ENCODE measurements at regions not wholly inside any gene's neighbourhood (a gene's known extent, or its start where the extent isn't known, plus 50 kb on each side); places are given as distances from the start of the nearest gene placed in this dataset.

GRCh38 chr13:77999746-78000145 lies 81.1 kb upstream of the EDNRB start:
- Histone ChIP-seq H3K27me3 (ENCODE audit: control insufficient read depth, insufficient read depth, low read length) (no peaks in the 10 kb centered on the region), H3K9ac (ENCODE audit: low read length) (no peak overlapping the region), H3K9me3 (ENCODE audit: control insufficient read depth, low read depth, low read length) (no peaks in the 10 kb centered on the region), H3K36me3 (ENCODE audit: control insufficient read depth, low read depth, low read length) (no peaks in the 10 kb centered on the region), H3K27ac (ENCODE audit: low read length) (no peak overlapping the region), H3K4me3 (ENCODE audit: low read length) (no peak overlapping the region), H3K4me1 (ENCODE audit: control insufficient read depth, low read depth, low read length) (no peaks in the 10 kb centered on the region)

- H3K9me3 ChIP-seq (ENCODE audit: control insufficient read depth, low read depth, low read length): no peaks in the 10 kb centered on the region
- no peak overlapping the region for H3K4me3 ChIP-seq (ENCODE audit: low read length)
- no peak overlapping the region for H3K27ac ChIP-seq (ENCODE audit: low read length)
- H3K9ac ChIP-seq (ENCODE audit: low read length): no peak overlapping the region
- peaks cover 7% of the 10 kb centered on the region for H3K4me1 ChIP-seq (ENCODE audit: control insufficient read depth, low read depth, low read length)
- H3K36me3 ChIP-seq (ENCODE audit: control insufficient read depth, low read depth, low read length): no peaks in the 10 kb centered on the region
- no peaks in the 10 kb centered on the region for H3K27me3 ChIP-seq (ENCODE audit: control insufficient read depth, insufficient read depth, low read length)
Measured at GRCh38 chr13:77994166-77994565, 75.5 kb upstream of the EDNRB start.

- Histone ChIP-seq H3K9ac (ENCODE audit: low read length) (no peak overlapping the region), H3K27me3 (ENCODE audit: control insufficient read depth, insufficient read depth, low read length) (no peaks in the 10 kb centered on the region), H3K27ac (ENCODE audit: low read length) (no peak overlapping the region), H3K36me3 (ENCODE audit: control insufficient read depth, low read depth, low read length) (no peaks in the 10 kb centered on the region), H3K4me1 (ENCODE audit: control insufficient read depth, low read depth, low read length) (peaks cover 12% of the 10 kb centered on the region), H3K9me3 (ENCODE audit: control insufficient read depth, low read depth, low read length) (no peaks in the 10 kb centered on the region), H3K4me3 (ENCODE audit: low read length) (no peak overlapping the region)
Measured at GRCh38 chr13:77991003-77991402, 72.4 kb upstream of the EDNRB start.

- no peak overlapping the region for H3K9ac ChIP-seq (ENCODE audit: low read length)
- H3K4me3 ChIP-seq (ENCODE audit: low read length): no peak overlapping the region
- H3K9me3 ChIP-seq (ENCODE audit: control insufficient read depth, low read depth, low read length): no peaks in the 10 kb centered on the region
- no peaks in the 10 kb centered on the region for H3K27me3 ChIP-seq (ENCODE audit: control insufficient read depth, insufficient read depth, low read length)
- no peak overlapping the region for H3K27ac ChIP-seq (ENCODE audit: low read length)
- peaks cover 12% of the 10 kb centered on the region for H3K4me1 ChIP-seq (ENCODE audit: control insufficient read depth, low read depth, low read length)
- H3K36me3 ChIP-seq (ENCODE audit: control insufficient read depth, low read depth, low read length): no peaks in the 10 kb centered on the region
Measured at GRCh38 chr13:77989281-77989680, 70.7 kb upstream of the EDNRB start.

- Histone ChIP-seq H3K27me3 (ENCODE audit: control insufficient read depth, insufficient read depth, low read length) (no peaks in the 10 kb centered on the region), H3K4me3 (ENCODE audit: low read length) (no peak overlapping the region), H3K9ac (ENCODE audit: low read length) (no peak overlapping the region), H3K9me3 (ENCODE audit: control insufficient read depth, low read depth, low read length) (no peaks in the 10 kb centered on the region), H3K36me3 (ENCODE audit: control insufficient read depth, low read depth, low read length) (no peaks in the 10 kb centered on the region), H3K27ac (ENCODE audit: low read length) (no peak overlapping the region), H3K4me1 (ENCODE audit: control insufficient read depth, low read depth, low read length) (peaks cover 12% of the 10 kb centered on the region)
Measured at GRCh38 chr13:77988355-77988754, 69.7 kb upstream of the EDNRB start.

- no peaks in the 10 kb centered on the region for H3K9me3 ChIP-seq (ENCODE audit: control insufficient read depth, low read depth, low read length)
- H3K27me3 ChIP-seq (ENCODE audit: control insufficient read depth, insufficient read depth, low read length): no peaks in the 10 kb centered on the region
- H3K9ac ChIP-seq (ENCODE audit: low read length): no peak overlapping the region
- H3K4me3 ChIP-seq (ENCODE audit: low read length): no peak overlapping the region
- peaks cover 12% of the 10 kb centered on the region for H3K4me1 ChIP-seq (ENCODE audit: control insufficient read depth, low read depth, low read length)
- H3K27ac ChIP-seq (ENCODE audit: low read length): no peak overlapping the region
- no peaks in the 10 kb centered on the region for H3K36me3 ChIP-seq (ENCODE audit: control insufficient read depth, low read depth, low read length)
Measured at GRCh38 chr13:77986713-77987112, 68.1 kb upstream of the EDNRB start.

GRCh38 chr13:77985866-77986636 lies 67.4 kb upstream of the EDNRB start:
- H3K36me3 ChIP-seq (ENCODE audit: control insufficient read depth, low read depth, low read length): no peaks in the 10 kb centered on the region
- H3K4me3 ChIP-seq (ENCODE audit: low read length): no peak overlapping the region
- no peaks in the 10 kb centered on the region for H3K9me3 ChIP-seq (ENCODE audit: control insufficient read depth, low read depth, low read length)
- H3K9ac ChIP-seq (ENCODE audit: low read length): no peak overlapping the region
- no peak overlapping the region for H3K27ac ChIP-seq (ENCODE audit: low read length)
- no peaks in the 10 kb centered on the region for H3K27me3 ChIP-seq (ENCODE audit: control insufficient read depth, insufficient read depth, low read length)
- H3K4me1 ChIP-seq (ENCODE audit: control insufficient read depth, low read depth, low read length): peaks cover 12% of the 10 kb centered on the region

- H3K27me3 ChIP-seq (ENCODE audit: control insufficient read depth, insufficient read depth, low read length): no peaks in the 10 kb centered on the region
- peaks cover 10% of the 10 kb centered on the region for H3K4me1 ChIP-seq (ENCODE audit: control insufficient read depth, low read depth, low read length)
- no peak overlapping the region for H3K9ac ChIP-seq (ENCODE audit: low read length)
- no peak overlapping the region for H3K27ac ChIP-seq (ENCODE audit: low read length)
- H3K36me3 ChIP-seq (ENCODE audit: control insufficient read depth, low read depth, low read length): no peaks in the 10 kb centered on the region
- peaks cover 6% of the 10 kb centered on the region for H3K9me3 ChIP-seq (ENCODE audit: control insufficient read depth, low read depth, low read length)
- H3K4me3 ChIP-seq (ENCODE audit: low read length): no peak overlapping the region
Measured at GRCh38 chr13:77981281-77981881, 62.8 kb upstream of the EDNRB start.

- no peaks in the 10 kb centered on the region for H3K36me3 ChIP-seq (ENCODE audit: control insufficient read depth, low read depth, low read length)
- no peak overlapping the region for H3K9ac ChIP-seq (ENCODE audit: low read length)
- no peaks in the 10 kb centered on the region for H3K27me3 ChIP-seq (ENCODE audit: control insufficient read depth, insufficient read depth, low read length)
- no peak overlapping the region for H3K4me3 ChIP-seq (ENCODE audit: low read length)
- peaks cover 6% of the 10 kb centered on the region for H3K9me3 ChIP-seq (ENCODE audit: control insufficient read depth, low read depth, low read length)
- no peak overlapping the region for H3K27ac ChIP-seq (ENCODE audit: low read length)
- peaks cover 10% of the 10 kb centered on the region for H3K4me1 ChIP-seq (ENCODE audit: control insufficient read depth, low read depth, low read length)
Measured at GRCh38 chr13:77980592-77980991, 62.0 kb upstream of the EDNRB start.

GRCh38 chr13:77979721-77980385 lies 61.2 kb upstream of the EDNRB start:
- H3K27me3 ChIP-seq (ENCODE audit: control insufficient read depth, insufficient read depth, low read length): no peaks in the 10 kb centered on the region
- peaks cover 10% of the 10 kb centered on the region for H3K4me1 ChIP-seq (ENCODE audit: control insufficient read depth, low read depth, low read length)
- peaks cover 6% of the 10 kb centered on the region for H3K9me3 ChIP-seq (ENCODE audit: control insufficient read depth, low read depth, low read length)
- H3K4me3 ChIP-seq (ENCODE audit: low read length): no peak overlapping the region
- no peaks in the 10 kb centered on the region for H3K36me3 ChIP-seq (ENCODE audit: control insufficient read depth, low read depth, low read length)
- H3K9ac ChIP-seq (ENCODE audit: low read length): no peak overlapping the region
- no peak overlapping the region for H3K27ac ChIP-seq (ENCODE audit: low read length)

GRCh38 chr13:77975358-77976042 lies 56.9 kb upstream of the EDNRB start:
- H3K27ac ChIP-seq (ENCODE audit: low read length): no peak overlapping the region

More at GRCh38 chr13:77975358-77976042, 56.9 kb upstream of the EDNRB start:
- H3K4me1 ChIP-seq (ENCODE audit: control insufficient read depth, low read depth, low read length): peaks cover 2% of the 10 kb centered on the region
- no peak overlapping the region for H3K9ac ChIP-seq (ENCODE audit: low read length)
- H3K4me3 ChIP-seq (ENCODE audit: low read length): no peak overlapping the region
- peaks cover 6% of the 10 kb centered on the region for H3K9me3 ChIP-seq (ENCODE audit: control insufficient read depth, low read depth, low read length)
- no peaks in the 10 kb centered on the region for H3K27me3 ChIP-seq (ENCODE audit: control insufficient read depth, insufficient read depth, low read length)
- no peaks in the 10 kb centered on the region for H3K36me3 ChIP-seq (ENCODE audit: control insufficient read depth, low read depth, low read length)
